ENCODE measurements at regions not wholly inside any gene's neighbourhood (a gene's known extent, or its start where the extent isn't known, plus 50 kb on each side); places are given as distances from the start of the nearest gene placed in this dataset.

- H3K4me1 Mint-ChIP-seq (ENCODE audit: insufficient read depth, unreplicated experiment): peaks cover 31% of the 10 kb centered on the region
- H3K36me3 Mint-ChIP-seq (ENCODE audit: insufficient read depth, unreplicated experiment): no peaks in the 10 kb centered on the region
- ChIA-PET POLR2A (interaction anchor here (0.6 to 1.3 kb wide), 3 partner anchors 10 to 111 kb away, joined by 3 to 4 read pairs (median 3); no protein-coding TSS in a partner anchor), CTCF (no interaction called here)
- no peak overlapping the region for H3K27ac Mint-ChIP-seq (ENCODE audit: low read depth, unreplicated experiment)
- no peak for DNase-seq (ENCODE audit: unreplicated experiment)
- no peaks in the 10 kb centered on the region for H3K27me3 Mint-ChIP-seq (ENCODE audit: insufficient read depth, unreplicated experiment)
- BruUV-seq (replicated peaks): no TSS peak
- no peak overlapping the region for H3K4me3 Mint-ChIP-seq (ENCODE audit: unreplicated experiment)
- intact Hi-C loops (cut with micrococcal nuclease): no loop called here
- peaks cover 12% of the 10 kb centered on the region for H3K9me3 Mint-ChIP-seq (ENCODE audit: unreplicated experiment)
- TF ChIP-seq CTCF (IDR thresholded peaks at IDR 0.05; ENCODE audit: unreplicated experiment): no peak
Measured at GRCh38 chr2:180735799-180736198, 244.6 kb upstream of the UBE2E3 start.

GRCh38 chr2:180734382-180734781, 246.0 kb upstream of the UBE2E3 start:
- DNase-seq (ENCODE audit: unreplicated experiment): no peak
- Mint-ChIP-seq H3K9me3 (ENCODE audit: unreplicated experiment) (peaks cover 12% of the 10 kb centered on the region), H3K4me3 (ENCODE audit: unreplicated experiment) (no peak overlapping the region), H3K27ac (ENCODE audit: low read depth, unreplicated experiment) (no peak overlapping the region), H3K27me3 (ENCODE audit: insufficient read depth, unreplicated experiment) (no peaks in the 10 kb centered on the region), H3K36me3 (ENCODE audit: insufficient read depth, unreplicated experiment) (no peaks in the 10 kb centered on the region), H3K4me1 (ENCODE audit: insufficient read depth, unreplicated experiment) (peaks cover 35% of the 10 kb centered on the region)
- intact Hi-C loops (cut with micrococcal nuclease): no loop called here
- ChIA-PET POLR2A (interaction anchor here (0.7 kb wide), 1 partner anchor 470 kb away, joined by 3 read pairs; no protein-coding TSS in a partner anchor), CTCF (interaction anchor here (0.6 to 1.2 kb wide), 4 partner anchors 18 to 247 kb away, joined by 3 to 5 read pairs (median 4); partner anchors contain the start of gene UBE2E3)
- BruUV-seq (replicated peaks): no TSS peak
- TF ChIP-seq CTCF (IDR thresholded peaks at IDR 0.05; ENCODE audit: unreplicated experiment): no peak

- intact Hi-C loops (cut with micrococcal nuclease): no loop called here
- BruUV-seq (replicated peaks): no TSS peak
- DNase-seq (ENCODE audit: unreplicated experiment): no peak
- H3K36me3 Mint-ChIP-seq (ENCODE audit: insufficient read depth, unreplicated experiment): no peaks in the 10 kb centered on the region
- peak overlapping the region; percentile 10 for H3K27ac Mint-ChIP-seq (ENCODE audit: low read depth, unreplicated experiment)
- POLR2A ChIA-PET: no interaction called here
- H3K27me3 Mint-ChIP-seq (ENCODE audit: insufficient read depth, unreplicated experiment): no peaks in the 10 kb centered on the region
- peaks cover 39% of the 10 kb centered on the region for H3K4me1 Mint-ChIP-seq (ENCODE audit: insufficient read depth, unreplicated experiment)
- H3K4me3 Mint-ChIP-seq (ENCODE audit: unreplicated experiment): no peak overlapping the region
- no peak for TF ChIP-seq CTCF (IDR thresholded peaks at IDR 0.05; ENCODE audit: unreplicated experiment)
- H3K9me3 Mint-ChIP-seq (ENCODE audit: unreplicated experiment): peaks cover 12% of the 10 kb centered on the region
- CTCF ChIA-PET: no interaction called here
Measured at GRCh38 chr2:180733330-180733729, 247.1 kb upstream of the UBE2E3 start.

GRCh38 chr2:180732337-180732736, 248.1 kb upstream of the UBE2E3 start:
- no peaks in the 10 kb centered on the region for H3K36me3 Mint-ChIP-seq (ENCODE audit: insufficient read depth, unreplicated experiment)
- H3K9me3 Mint-ChIP-seq (ENCODE audit: unreplicated experiment): peaks cover 12% of the 10 kb centered on the region
- no peak overlapping the region for H3K4me3 Mint-ChIP-seq (ENCODE audit: unreplicated experiment)
- H3K27me3 Mint-ChIP-seq (ENCODE audit: insufficient read depth, unreplicated experiment): no peaks in the 10 kb centered on the region
- no peak for TF ChIP-seq CTCF (IDR thresholded peaks at IDR 0.05; ENCODE audit: unreplicated experiment)
- DNase-seq (ENCODE audit: unreplicated experiment): no peak
- peaks cover 43% of the 10 kb centered on the region for H3K4me1 Mint-ChIP-seq (ENCODE audit: insufficient read depth, unreplicated experiment)
- ChIA-PET POLR2A (no interaction called here), CTCF (no interaction called here)
- H3K27ac Mint-ChIP-seq (ENCODE audit: low read depth, unreplicated experiment): no peak overlapping the region
- no TSS peak for BruUV-seq (replicated peaks)
- intact Hi-C loops (cut with micrococcal nuclease): no loop called here
